T-cell (primary cell): ENCODE measurements at regions not wholly inside any gene's neighbourhood (a gene's known extent, or its start where the extent isn't known, plus 50 kb on each side); places are given as distances from the start of the nearest gene placed in this dataset.

Source experiments
- ATAC-seq, 4 experiments: fragments of 200-7000 bp in 3 of 4; fragments of 150-1000 bp in 1 of 4; cut with Tn5 transposase; replicated peaks in 1 of 4; 1 replicate in 3 of 4; 2 replicates in 1 of 4; pipeline ENCODE4 v1.10.0; 2021; ENCODE audit warnings: moderate library complexity in 3 of 4, mild to moderate bottlenecking in 2 of 4, moderate number of reproducible peaks in 1 of 4
- CTCF ChIA-PET, 2 donors: fragments of 300-600 bp; sonication (Branson Sonifier 250); formaldehyde crosslinking; loops; one replicate each; lab custom pipeline; 2022; ENCODE audit warnings: antibody characterized with exemption in 2 of 2; lab: Charles Lee
- POLR2A ChIA-PET, 2 donors: fragments of 300-600 bp; sonication (Branson Sonifier 250); formaldehyde crosslinking; loops; one replicate each; lab custom pipeline; 2022; ENCODE audit warnings: antibody characterized with exemption in 2 of 2; lab: Charles Lee
- DNase-seq, 35 experiments: peaks; one replicate each; pipeline versions ENCODE4 v3.0.0 to v3.0.0-alpha.2; 2013 to 2023
- H3K27ac ChIP-seq: one replicate; pipeline ENCODE4 v1.5.1; 2013; ENCODE audit warnings: low read length
- H3K27me3 ChIP-seq, 2 experiments: replicated peaks in 1 of 2; 1 replicate in 1 of 2; 2 replicates in 1 of 2; pipeline versions ENCODE4 v1.6.1 to v1.7.0; 2013; ENCODE audit warnings: low read length in 1 of 2, mixed read lengths in 1 of 2; ENCODE audit not compliant: control insufficient read depth in 2 of 2, insufficient read depth in 2 of 2; ENCODE audit errors: extremely low read depth in 1 of 2
- H3K36me3 ChIP-seq, 2 donors: 1 replicate in 1 of 2; 2 replicates in 1 of 2; pipeline versions ENCODE4 v1.6.1 to v1.7.0; 2013; ENCODE audit warnings: low read length in 1 of 2; ENCODE audit not compliant: control insufficient read depth in 2 of 2, insufficient read depth in 1 of 2; ENCODE audit errors: extremely low read depth in 1 of 2
- H3K4me1 ChIP-seq, 2 experiments: 1 replicate in 1 of 2; 2 replicates in 1 of 2; pipeline versions ENCODE4 v1.6.1 to v1.7.0; 2013; ENCODE audit warnings: low read length in 2 of 2, mixed read lengths in 1 of 2; ENCODE audit not compliant: insufficient read depth in 2 of 2, control insufficient read depth in 1 of 2; ENCODE audit errors: extremely low read depth in 1 of 2
- H3K4me3 ChIP-seq, 2 donors: 1 replicate in 1 of 2; 2 replicates in 1 of 2; pipeline versions ENCODE4 v1.5.1 to v1.7.0; 2013; ENCODE audit warnings: mild to moderate bottlenecking in 2 of 2, low read length in 1 of 2, moderate library complexity in 1 of 2; ENCODE audit not compliant: control insufficient read depth in 1 of 2; ENCODE audit errors: extremely low read depth in 1 of 2
- H3K9me3 ChIP-seq: 2 replicates; pipeline ENCODE4 v1.7.0; 2013
- H3K27ac Mint-ChIP-seq, 2 donors: one replicate each; pipeline ENCODE4 v1.8.0; 2020 to 2021; ENCODE audit warnings: mild to moderate bottlenecking in 2 of 2, mixed read lengths in 2 of 2
- H3K27me3 Mint-ChIP-seq, 2 donors: one replicate each; pipeline ENCODE4 v1.8.0; 2021 to 2022; ENCODE audit warnings: mixed read lengths in 2 of 2
- H3K36me3 Mint-ChIP-seq: one replicate; pipeline ENCODE4 v1.8.0; 2021; ENCODE audit warnings: mixed read lengths
- H3K4me1 Mint-ChIP-seq, 3 donors: one replicate each; pipeline ENCODE4 v1.8.0; 2020 to 2022; ENCODE audit warnings: mixed read lengths in 3 of 3, mild to moderate bottlenecking in 1 of 3
- H3K4me3 Mint-ChIP-seq, 3 donors: one replicate each; pipeline ENCODE4 v1.8.0; 2020 to 2022; ENCODE audit warnings: mild to moderate bottlenecking in 3 of 3, mixed read lengths in 3 of 3, moderate library complexity in 3 of 3
- H3K9me3 Mint-ChIP-seq, 3 donors: one replicate each; pipeline ENCODE4 v1.8.0; 2020 to 2022; ENCODE audit warnings: mixed read lengths in 3 of 3
- whole genome bisulfite sequencing: methylation state at CpG from one replicate; pipeline ENCODE4 v1.1.5; 2013; ENCODE audit warnings: missing lambda C conversion rate; ENCODE audit not compliant: insufficient coverage; 5-methylcytosine and 5-hydroxymethylcytosine counted together

DNA sequence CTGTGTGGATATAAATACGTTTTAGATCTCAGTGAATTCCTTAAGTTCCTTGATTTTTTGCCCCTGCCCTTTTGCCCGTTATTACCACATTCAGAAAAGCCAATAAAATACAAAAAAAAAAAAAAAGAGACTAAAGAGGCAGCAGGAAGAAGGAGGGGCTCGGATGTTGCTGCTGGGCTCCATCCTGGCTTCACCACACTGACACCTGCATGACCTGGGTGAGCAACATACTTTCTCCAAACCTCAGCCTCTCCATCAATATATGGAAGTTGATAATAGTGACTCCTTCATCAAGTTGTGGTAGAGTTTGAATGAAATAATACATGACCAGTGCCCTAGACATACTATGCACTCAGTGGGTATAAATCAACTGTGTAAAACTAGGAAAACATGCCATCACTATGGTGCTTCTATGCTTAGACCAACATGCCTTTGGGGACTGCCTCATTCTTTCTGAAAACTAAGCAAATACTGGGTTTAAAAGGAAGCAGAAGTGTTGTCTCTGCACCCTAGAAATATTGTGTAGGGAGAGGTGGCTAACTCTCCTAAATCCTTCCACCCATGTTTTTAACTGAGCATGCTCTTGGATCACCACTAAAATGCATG is 243.0 kb downstream of the PIK3R1 start:
- POLR2A ChIA-PET, result interaction anchor here in 1 of 2 donors (0.5 kb wide), 1 partner anchor 178 kb away, joined by 3 read pairs; no protein-coding TSS in a partner anchor
- no CpG with 5 or more reads among the region's 3 CpGs for WGBS
- peak overlapping the region in 1 of 2 donors; percentile 2 for H3K27ac Mint-ChIP-seq

DNA sequence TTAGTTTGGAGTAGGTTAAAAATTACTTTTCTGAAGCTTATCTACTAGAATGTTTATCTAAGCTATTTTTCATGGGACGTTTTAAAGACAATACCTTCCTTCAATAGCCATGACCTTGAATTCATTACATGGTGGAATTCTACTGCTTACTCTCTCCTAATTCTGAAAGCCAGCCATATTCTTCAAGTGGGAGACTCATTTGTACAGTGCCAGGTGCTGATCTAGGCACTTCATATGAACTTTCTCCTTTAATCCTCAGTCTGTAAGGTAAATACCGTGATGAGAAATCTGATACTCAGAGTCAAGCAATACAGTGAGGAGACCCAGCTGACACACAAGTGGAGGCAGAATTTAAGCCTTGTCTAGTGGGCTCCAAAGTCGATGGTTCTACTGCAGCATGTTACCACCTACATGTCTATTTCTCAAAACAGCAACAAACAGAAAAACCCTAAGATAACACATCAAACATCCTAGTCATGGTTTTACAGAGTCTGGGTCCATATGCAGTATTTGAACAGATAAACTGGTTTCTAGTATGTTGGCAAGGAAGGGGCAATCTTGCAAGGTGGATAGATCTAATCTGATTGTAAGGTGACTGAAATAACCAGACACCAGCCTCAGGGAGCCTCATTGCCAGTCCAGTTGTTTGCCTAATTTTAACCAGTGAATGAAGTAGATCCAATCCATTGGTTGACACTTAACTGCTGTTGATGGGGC is 243.7 kb downstream of the PIK3R1 start:
- Mint-ChIP-seq H3K9me3 (no peaks in the 10 kb centered on the region), H3K27ac (no peak overlapping the region), H3K27me3 (no peaks in the 10 kb centered on the region), H3K36me3 (no peaks in the 10 kb centered on the region), H3K4me3 (no peak overlapping the region), H3K4me1 (peaks cover 16 to 18% (median 18%) of the 10 kb centered on the region in 3 donors)
- Histone ChIP-seq H3K36me3 (no peaks in the 10 kb centered on the region), H3K27me3 (no peaks in the 10 kb centered on the region), H3K4me3 (no peak overlapping the region), H3K27ac (no peak overlapping the region), H3K4me1 (peaks cover 0 to 7% of the 10 kb centered on the region in 2 experiments), H3K9me3 (no peaks in the 10 kb centered on the region)
- WGBS, result 100% methylated on average over 1 of the region's 3 CpGs
- ChIA-PET POLR2A (interaction anchor here in 1 of 2 donors (0.5 kb wide), 1 partner anchor 178 kb away, joined by 3 read pairs; no protein-coding TSS in a partner anchor), CTCF (interaction anchor here (0.7 to 1.3 kb wide), 2 partner anchors 12 to 172 kb away, joined by 3 to 9 read pairs; no protein-coding TSS in a partner anchor)
- ATAC-seq, result no peak
- no peak for DNase-seq

More for the DNA sequence above, 243.0 kb downstream of the PIK3R1 start:
- DNase-seq (peak in 14 of 35 experiments; percentile 4 to 39 (median 19)), ATAC-seq (peak; percentile 41 to 82 (median 61))
- CTCF ChIA-PET, result interaction anchor here (0.7 to 1.3 kb wide), 2 partner anchors 12 to 171 kb away, joined by 3 to 9 read pairs; no protein-coding TSS in a partner anchor
- H3K27me3 ChIP-seq, result no peaks in the 10 kb centered on the region
- no peaks in the 10 kb centered on the region for H3K9me3 ChIP-seq
- Mint-ChIP-seq H3K27me3 (no peaks in the 10 kb centered on the region), H3K4me1 (peaks cover 16 to 18% (median 18%) of the 10 kb centered on the region in 3 donors), H3K4me3 (no peak overlapping the region), H3K36me3 (no peaks in the 10 kb centered on the region), H3K9me3 (no peaks in the 10 kb centered on the region)
- H3K36me3 ChIP-seq, result no peaks in the 10 kb centered on the region
- peaks cover 0 to 7% of the 10 kb centered on the region in 2 experiments for H3K4me1 ChIP-seq
- H3K27ac ChIP-seq, result no peak overlapping the region
- no peak overlapping the region for H3K4me3 ChIP-seq

DNA sequence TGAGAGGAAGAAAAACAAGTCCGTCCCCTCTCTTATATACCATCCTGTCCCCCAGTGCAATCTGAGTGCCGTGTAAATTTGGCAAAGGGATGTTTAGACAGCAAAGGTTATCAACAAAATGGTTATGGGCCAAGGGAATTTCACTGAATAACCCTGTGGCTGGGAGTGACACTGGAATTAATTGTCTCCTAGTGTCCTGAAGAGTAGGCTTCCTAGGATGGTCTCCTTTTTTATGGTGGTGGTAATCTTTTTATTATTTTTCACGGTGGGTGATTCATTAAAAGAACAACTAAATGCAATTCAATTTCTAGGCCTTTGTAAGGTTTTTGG is 244.2 kb downstream of the PIK3R1 start:
- Mint-ChIP-seq H3K36me3 (no peaks in the 10 kb centered on the region), H3K9me3 (no peaks in the 10 kb centered on the region), H3K4me3 (no peak overlapping the region), H3K27ac (no peak overlapping the region), H3K27me3 (no peaks in the 10 kb centered on the region), H3K4me1 (peaks cover 16 to 18% (median 18%) of the 10 kb centered on the region in 3 donors)
- ATAC-seq, result no peak
- ChIA-PET CTCF (interaction anchor here (1.3 to 4.0 kb wide), 3 partner anchors 172 to 173 kb away, joined by 9 to 27 read pairs (median 16); no protein-coding TSS in a partner anchor), POLR2A (no interaction called here)
- no peak overlapping the region for H3K4me3 ChIP-seq
- no peak overlapping the region for H3K27ac ChIP-seq
- no peaks in the 10 kb centered on the region for H3K36me3 ChIP-seq
- no CpG with 5 or more reads among the region's 3 CpGs for WGBS
- no peak for DNase-seq
- H3K4me1 ChIP-seq, result peaks cover 5 to 7% of the 10 kb centered on the region in 2 experiments
- H3K27me3 ChIP-seq, result no peaks in the 10 kb centered on the region
- H3K9me3 ChIP-seq, result no peaks in the 10 kb centered on the region

DNA sequence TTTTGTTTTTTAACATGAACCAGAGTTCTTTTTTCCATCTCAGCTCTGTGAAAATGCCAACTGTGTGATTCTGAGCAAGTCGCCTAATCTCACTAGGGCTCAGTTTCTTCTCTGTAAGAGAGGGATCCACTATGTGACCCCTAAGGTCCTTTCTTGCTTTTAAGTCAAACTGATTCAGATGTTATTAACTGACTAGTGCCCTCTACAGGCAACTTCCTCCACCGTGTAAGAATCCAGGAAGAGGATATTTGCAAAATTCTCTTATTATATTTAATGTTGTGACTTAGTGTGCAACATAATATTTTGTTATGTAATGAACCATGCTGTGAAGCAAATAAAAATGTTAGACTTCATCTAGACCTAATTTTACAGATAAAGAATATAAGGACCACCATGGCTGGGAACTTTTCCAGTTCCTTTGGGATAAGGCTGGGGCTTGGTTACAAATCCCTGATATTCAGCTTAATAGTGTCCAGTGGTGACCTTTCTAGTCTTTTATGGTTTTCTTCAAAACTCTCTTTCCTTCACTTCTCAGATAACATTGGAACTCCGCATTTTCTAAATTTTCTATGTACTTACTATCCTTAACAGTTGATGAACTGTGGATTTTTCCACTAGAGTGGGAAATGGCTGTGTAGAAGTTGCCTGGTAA is 244.7 kb downstream of the PIK3R1 start:
- CTCF ChIA-PET, result interaction anchor here (0.6 to 4.0 kb wide), 5 partner anchors 173 to 309 kb away, joined by 3 to 27 read pairs (median 7); no protein-coding TSS in a partner anchor
- peaks cover 7 to 10% of the 10 kb centered on the region in 2 experiments for H3K4me1 ChIP-seq
- H3K4me1 Mint-ChIP-seq, result peaks cover 16 to 18% (median 18%) of the 10 kb centered on the region in 3 donors
- no peaks in the 10 kb centered on the region for H3K27me3 Mint-ChIP-seq
- no peaks in the 10 kb centered on the region for H3K36me3 ChIP-seq
- no peaks in the 10 kb centered on the region for H3K27me3 ChIP-seq
- ATAC-seq (peak in 2 of 4 experiments; percentile 44 to 54), DNase-seq (peak in 28 of 35 experiments; percentile 4 to 80 (median 30))
- no peak overlapping the region for H3K27ac Mint-ChIP-seq
- H3K27ac ChIP-seq, result no peak overlapping the region
- H3K36me3 Mint-ChIP-seq, result no peaks in the 10 kb centered on the region
- H3K9me3 Mint-ChIP-seq, result no peaks in the 10 kb centered on the region
- POLR2A ChIA-PET, result no interaction called here
- H3K4me3 Mint-ChIP-seq, result no peak overlapping the region
- H3K4me3 ChIP-seq, result no peak overlapping the region
- WGBS, result no CpG with 5 or more reads among the region's 3 CpGs
- no peaks in the 10 kb centered on the region for H3K9me3 ChIP-seq

DNA sequence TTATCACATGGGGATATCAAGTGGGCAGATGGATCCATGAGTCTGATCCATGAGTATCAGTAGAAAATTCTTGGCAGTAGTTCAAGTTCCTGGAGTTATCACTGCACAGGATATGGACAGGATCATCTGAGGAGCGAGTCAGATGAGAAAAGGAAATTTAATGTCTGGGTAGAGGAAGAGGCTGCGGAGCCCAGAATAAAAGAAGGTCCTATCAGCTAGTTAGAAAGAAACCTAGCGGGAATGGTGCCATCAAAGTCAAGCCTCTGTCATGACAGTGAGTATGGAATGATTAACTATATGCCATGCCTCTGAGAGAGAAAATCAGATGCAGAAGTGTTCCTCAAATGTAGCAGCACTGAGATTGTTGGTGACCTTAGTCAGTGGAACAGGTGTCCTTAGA is 248.1 kb downstream of the PIK3R1 start:
- peaks cover 7 to 9% (median 8%) of the 10 kb centered on the region in 3 donors for H3K4me1 Mint-ChIP-seq
- CTCF ChIA-PET, result interaction anchor here (0.6 to 4.0 kb wide), 3 partner anchors 177 to 202 kb away, joined by 3 to 16 read pairs (median 3); no protein-coding TSS in a partner anchor
- ATAC-seq (no peak), DNase-seq (no peak)
- Histone ChIP-seq H3K4me1 (peaks cover 4 to 16% of the 10 kb centered on the region in 2 experiments), H3K27ac (no peak overlapping the region), H3K27me3 (no peaks in the 10 kb centered on the region), H3K4me3 (no peak overlapping the region), H3K9me3 (no peaks in the 10 kb centered on the region), H3K36me3 (no peaks in the 10 kb centered on the region)
- POLR2A ChIA-PET, result no interaction called here
- no peaks in the 10 kb centered on the region for H3K9me3 Mint-ChIP-seq
- no peak overlapping the region for H3K4me3 Mint-ChIP-seq
- no peaks in the 10 kb centered on the region for H3K27me3 Mint-ChIP-seq
- no peaks in the 10 kb centered on the region for H3K36me3 Mint-ChIP-seq
- no peak overlapping the region for H3K27ac Mint-ChIP-seq
- 96% methylated on average over 3 of the region's 3 CpGs for WGBS

DNA sequence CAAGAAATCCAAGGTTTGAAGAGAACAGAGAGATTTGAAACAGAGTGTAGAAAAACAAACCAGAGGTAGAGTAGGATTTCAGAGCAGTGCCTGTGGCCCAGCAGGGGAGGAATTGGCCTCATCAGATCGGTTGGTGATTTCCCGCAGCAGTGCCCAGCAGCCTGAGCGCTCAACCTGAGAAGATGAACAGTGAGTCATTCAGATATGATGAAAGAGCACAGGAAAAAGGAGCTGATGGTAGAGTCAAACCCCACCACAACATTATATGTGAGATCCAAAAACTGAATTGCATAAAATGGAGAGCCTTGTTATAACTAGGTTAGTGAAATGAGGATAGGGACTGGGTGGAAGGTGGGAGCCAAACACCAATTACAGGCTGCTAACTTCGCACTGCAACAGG is 248.9 kb downstream of the PIK3R1 start:
- ChIA-PET POLR2A (no interaction called here), CTCF (interaction anchor here in 1 of 2 donors (0.5 to 1.6 kb wide), 2 partner anchors 10 to 178 kb away, joined by 3 to 7 read pairs; no protein-coding TSS in a partner anchor)
- Histone ChIP-seq H3K4me3 (no peak overlapping the region), H3K4me1 (peaks cover 2 to 16% of the 10 kb centered on the region in 2 experiments), H3K9me3 (no peaks in the 10 kb centered on the region), H3K27ac (no peak overlapping the region), H3K27me3 (no peaks in the 10 kb centered on the region), H3K36me3 (no peaks in the 10 kb centered on the region)
- peak in 11 of 35 experiments; percentile 2 to 44 (median 6) for DNase-seq
- H3K36me3 Mint-ChIP-seq, result no peaks in the 10 kb centered on the region
- ATAC-seq, result peak; percentile 48 to 74 (median 55)
- no peaks in the 10 kb centered on the region for H3K9me3 Mint-ChIP-seq
- H3K27me3 Mint-ChIP-seq, result no peaks in the 10 kb centered on the region
- no peak overlapping the region for H3K4me3 Mint-ChIP-seq
- WGBS, result no CpG with 5 or more reads among the region's 4 CpGs
- H3K27ac Mint-ChIP-seq, result no peak overlapping the region
- H3K4me1 Mint-ChIP-seq, result peaks cover 0 to 2% (median 2%) of the 10 kb centered on the region in 3 donors
